OCI-LY7 (cell line): ENCODE measurements at regions not wholly inside any gene's neighbourhood (a gene's known extent, or its start where the extent isn't known, plus 50 kb on each side); places are given as distances from the start of the nearest gene placed in this dataset.
"Not testable (repeated sequence)": the region's sequence is repeated elsewhere in the genome, so short reads cannot be mapped to it uniquely, and the experiment has no call there.

ENCODE experiments used
- EZH2phosphoT487 ChIP-seq: fragments of 200-600 bp; sonication (generic); IDR thresholded peaks from 2 replicates; pipeline ENCODE4 v1.6.1; 2018; ENCODE audit warnings: low read depth, borderline replicate concordance, mild to moderate bottlenecking, mixed run types, antibody characterized with exemption, low read length, moderate library complexity, mixed read lengths
- TF ChIP-seq, protein P1 (sequence below): fragments of 200-600 bp; sonication (generic); conservative IDR thresholded peaks from 2 replicates; pipeline ENCODE4 v1.5.1; 2014; ENCODE audit warnings: mild to moderate bottlenecking, antibody characterized with exemption, low read length, moderate library complexity, mixed read lengths

DNA sequence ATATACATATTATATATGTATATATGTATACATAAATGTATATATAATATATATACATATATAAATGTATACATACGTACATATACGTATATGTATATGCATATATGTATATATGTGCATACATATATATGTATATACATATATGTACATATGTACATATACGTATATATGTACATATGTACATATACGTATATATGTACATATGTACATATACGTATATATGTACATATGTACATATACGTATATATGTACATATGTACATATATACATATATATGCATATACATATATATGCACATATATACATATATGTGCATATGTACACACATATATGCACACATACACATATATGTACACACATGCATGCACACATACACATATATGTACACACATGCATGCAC is 627.3 kb upstream of the LRRTM1 start:
- TF ChIP-seq, protein P1, sequence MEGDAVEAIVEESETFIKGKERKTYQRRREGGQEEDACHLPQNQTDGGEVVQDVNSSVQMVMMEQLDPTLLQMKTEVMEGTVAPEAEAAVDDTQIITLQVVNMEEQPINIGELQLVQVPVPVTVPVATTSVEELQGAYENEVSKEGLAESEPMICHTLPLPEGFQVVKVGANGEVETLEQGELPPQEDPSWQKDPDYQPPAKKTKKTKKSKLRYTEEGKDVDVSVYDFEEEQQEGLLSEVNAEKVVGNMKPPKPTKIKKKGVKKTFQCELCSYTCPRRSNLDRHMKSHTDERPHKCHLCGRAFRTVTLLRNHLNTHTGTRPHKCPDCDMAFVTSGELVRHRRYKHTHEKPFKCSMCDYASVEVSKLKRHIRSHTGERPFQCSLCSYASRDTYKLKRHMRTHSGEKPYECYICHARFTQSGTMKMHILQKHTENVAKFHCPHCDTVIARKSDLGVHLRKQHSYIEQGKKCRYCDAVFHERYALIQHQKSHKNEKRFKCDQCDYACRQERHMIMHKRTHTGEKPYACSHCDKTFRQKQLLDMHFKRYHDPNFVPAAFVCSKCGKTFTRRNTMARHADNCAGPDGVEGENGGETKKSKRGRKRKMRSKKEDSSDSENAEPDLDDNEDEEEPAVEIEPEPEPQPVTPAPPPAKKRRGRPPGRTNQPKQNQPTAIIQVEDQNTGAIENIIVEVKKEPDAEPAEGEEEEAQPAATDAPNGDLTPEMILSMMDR: not testable (repeated sequence)
- TF ChIP-seq EZH2phosphoT487: not testable (repeated sequence)
